Chondrocyte (in vitro differentiated cells): ENCODE measurements at regions not wholly inside any gene's neighbourhood (a gene's known extent, or its start where the extent isn't known, plus 50 kb on each side); places are given as distances from the start of the nearest gene placed in this dataset.

ENCODE experiments used
- DNase-seq: peaks from one replicate; pipeline ENCODE4 v3.0.0; 2021; ENCODE audit warnings: mixed read lengths, low spot score
- H3K27ac Mint-ChIP-seq: one replicate; pipeline ENCODE4 v1.8.0; 2021; ENCODE audit warnings: mild to moderate bottlenecking, moderate library complexity, mixed read lengths; ENCODE audit not compliant: unreplicated experiment
- H3K27me3 Mint-ChIP-seq: 2 replicates; pipeline ENCODE4 v1.8.0; 2021; ENCODE audit warnings: low read depth, mixed read lengths
- H3K36me3 Mint-ChIP-seq: 2 replicates; pipeline ENCODE4 v1.8.0; 2021; ENCODE audit warnings: low read depth, mixed read lengths
- H3K4me1 Mint-ChIP-seq: 2 replicates; pipeline ENCODE4 v1.8.0; 2021; ENCODE audit warnings: low read depth, mild to moderate bottlenecking, mixed read lengths
- H3K4me3 Mint-ChIP-seq: one replicate; pipeline ENCODE4 v1.8.0; 2021; ENCODE audit warnings: mild to moderate bottlenecking, moderate library complexity, mixed read lengths; ENCODE audit not compliant: unreplicated experiment
- H3K9me3 Mint-ChIP-seq: 2 replicates; pipeline ENCODE4 v1.8.0; 2021; ENCODE audit warnings: low read depth, mixed read lengths
- TF ChIP-seq, protein P1 (sequence below): fragments of 200-600 bp; sonication (generic); IDR thresholded peaks from 2 replicates; pipeline ENCODE4 v1.5.0; 2021; ENCODE audit warnings: antibody characterized with exemption, mild to moderate bottlenecking, moderate library complexity

DNA sequence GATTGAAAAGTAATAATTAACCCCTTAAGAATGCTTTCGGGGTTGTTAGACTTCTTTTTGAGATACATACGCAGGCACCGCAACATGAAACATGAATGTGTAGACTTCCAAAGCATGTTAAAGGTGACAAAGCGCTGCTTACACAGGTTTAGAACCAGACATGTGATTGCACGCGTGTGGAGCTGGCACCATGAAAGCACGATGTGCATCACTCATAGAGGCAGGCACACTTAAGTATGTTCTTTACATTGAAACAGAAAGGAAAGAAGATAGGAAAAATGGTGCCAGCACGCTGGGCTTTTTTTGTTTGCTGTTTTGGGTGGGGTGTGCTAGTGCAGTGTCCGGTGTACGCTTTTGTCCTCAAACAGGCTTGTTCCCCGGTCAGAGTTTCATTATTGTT, 83.6 kb upstream of the PPARA start:
- DNase-seq: no peak
- H3K27me3 Mint-ChIP-seq: peaks cover 3% of the 10 kb centered on the region
- no peak overlapping the region for H3K4me3 Mint-ChIP-seq
- TF ChIP-seq, protein P1, sequence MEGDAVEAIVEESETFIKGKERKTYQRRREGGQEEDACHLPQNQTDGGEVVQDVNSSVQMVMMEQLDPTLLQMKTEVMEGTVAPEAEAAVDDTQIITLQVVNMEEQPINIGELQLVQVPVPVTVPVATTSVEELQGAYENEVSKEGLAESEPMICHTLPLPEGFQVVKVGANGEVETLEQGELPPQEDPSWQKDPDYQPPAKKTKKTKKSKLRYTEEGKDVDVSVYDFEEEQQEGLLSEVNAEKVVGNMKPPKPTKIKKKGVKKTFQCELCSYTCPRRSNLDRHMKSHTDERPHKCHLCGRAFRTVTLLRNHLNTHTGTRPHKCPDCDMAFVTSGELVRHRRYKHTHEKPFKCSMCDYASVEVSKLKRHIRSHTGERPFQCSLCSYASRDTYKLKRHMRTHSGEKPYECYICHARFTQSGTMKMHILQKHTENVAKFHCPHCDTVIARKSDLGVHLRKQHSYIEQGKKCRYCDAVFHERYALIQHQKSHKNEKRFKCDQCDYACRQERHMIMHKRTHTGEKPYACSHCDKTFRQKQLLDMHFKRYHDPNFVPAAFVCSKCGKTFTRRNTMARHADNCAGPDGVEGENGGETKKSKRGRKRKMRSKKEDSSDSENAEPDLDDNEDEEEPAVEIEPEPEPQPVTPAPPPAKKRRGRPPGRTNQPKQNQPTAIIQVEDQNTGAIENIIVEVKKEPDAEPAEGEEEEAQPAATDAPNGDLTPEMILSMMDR: no peak
- no peaks in the 10 kb centered on the region for H3K9me3 Mint-ChIP-seq
- H3K4me1 Mint-ChIP-seq: peaks cover 14% of the 10 kb centered on the region
- no peaks in the 10 kb centered on the region for H3K36me3 Mint-ChIP-seq
- H3K27ac Mint-ChIP-seq: no peak overlapping the region

DNA sequence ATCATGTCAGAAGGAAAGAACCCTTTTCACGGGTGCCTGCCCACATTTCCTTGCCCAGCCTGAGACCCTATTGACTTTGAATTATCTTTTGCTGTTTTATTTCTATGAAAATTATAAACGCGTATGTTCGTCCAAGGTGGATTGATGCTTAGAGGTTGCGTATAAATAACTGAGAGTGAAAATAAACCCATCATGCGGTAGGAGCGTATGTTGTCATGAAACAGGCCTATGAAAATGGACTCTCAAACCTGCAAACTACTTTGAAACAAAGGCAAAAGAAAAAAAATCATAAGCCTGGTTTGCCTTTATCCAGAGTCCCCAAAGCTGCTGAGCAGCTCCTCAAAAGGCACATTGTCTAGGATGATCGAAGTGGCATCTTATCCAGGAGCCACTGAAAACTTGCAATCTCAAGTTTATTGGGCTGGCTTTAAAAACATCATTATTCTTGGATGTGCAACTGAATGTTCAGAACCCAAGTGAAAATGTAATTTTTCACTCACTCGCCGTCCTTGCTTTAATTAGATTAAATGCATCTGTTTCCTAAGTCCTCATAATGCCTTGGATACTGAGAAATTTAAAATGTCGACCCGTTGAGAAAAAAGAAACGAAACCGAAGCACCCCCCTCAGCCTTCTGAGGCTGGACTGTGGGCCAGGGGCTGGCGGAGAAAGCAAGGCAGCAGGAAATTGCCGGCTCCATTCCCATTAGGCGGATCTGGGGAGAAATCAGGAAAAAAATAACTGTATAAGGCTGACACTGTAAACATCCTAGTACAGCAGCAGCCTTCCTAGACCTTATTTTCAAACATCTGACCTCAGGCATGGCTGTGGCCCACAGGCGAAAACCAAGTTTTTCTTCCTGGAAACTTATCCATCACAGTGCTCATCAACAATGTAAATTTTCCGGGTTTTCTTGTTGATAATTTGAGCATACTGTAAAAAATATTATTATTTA, 82.9 kb upstream of the PPARA start:
- H3K4me3 Mint-ChIP-seq: no peak overlapping the region
- H3K27ac Mint-ChIP-seq: no peak overlapping the region
- DNase-seq: no peak
- H3K4me1 Mint-ChIP-seq: peaks cover 14% of the 10 kb centered on the region
- TF ChIP-seq, protein P1: no peak
- no peaks in the 10 kb centered on the region for H3K36me3 Mint-ChIP-seq
- peaks cover 3% of the 10 kb centered on the region for H3K27me3 Mint-ChIP-seq
- H3K9me3 Mint-ChIP-seq: no peaks in the 10 kb centered on the region

DNA sequence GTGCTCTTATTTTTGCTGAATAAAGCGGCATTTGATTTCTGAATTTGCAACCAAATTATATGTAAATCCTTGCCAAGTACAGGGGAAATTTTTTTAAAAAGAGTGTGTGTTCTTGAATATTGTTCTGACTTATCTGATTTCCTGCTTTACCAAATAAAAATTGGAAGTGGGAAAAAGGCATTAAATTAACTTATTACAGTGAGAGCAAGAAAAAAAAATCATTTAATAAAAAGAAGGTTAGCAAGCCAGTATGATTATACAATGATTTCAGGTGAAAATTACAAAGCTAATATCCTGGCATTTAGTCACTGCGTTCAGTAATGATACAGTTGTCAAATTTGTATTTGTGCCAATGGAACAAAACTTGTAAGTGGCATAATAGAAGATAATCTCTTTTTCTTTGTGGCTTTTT, 82.1 kb upstream of the PPARA start:
- H3K27me3 Mint-ChIP-seq: peaks cover 3% of the 10 kb centered on the region
- DNase-seq: no peak
- H3K36me3 Mint-ChIP-seq: peaks cover 4% of the 10 kb centered on the region
- peaks cover 20% of the 10 kb centered on the region for H3K4me1 Mint-ChIP-seq
- no peaks in the 10 kb centered on the region for H3K9me3 Mint-ChIP-seq
- no peak overlapping the region for H3K27ac Mint-ChIP-seq
- TF ChIP-seq, protein P1: no peak
- no peak overlapping the region for H3K4me3 Mint-ChIP-seq

DNA sequence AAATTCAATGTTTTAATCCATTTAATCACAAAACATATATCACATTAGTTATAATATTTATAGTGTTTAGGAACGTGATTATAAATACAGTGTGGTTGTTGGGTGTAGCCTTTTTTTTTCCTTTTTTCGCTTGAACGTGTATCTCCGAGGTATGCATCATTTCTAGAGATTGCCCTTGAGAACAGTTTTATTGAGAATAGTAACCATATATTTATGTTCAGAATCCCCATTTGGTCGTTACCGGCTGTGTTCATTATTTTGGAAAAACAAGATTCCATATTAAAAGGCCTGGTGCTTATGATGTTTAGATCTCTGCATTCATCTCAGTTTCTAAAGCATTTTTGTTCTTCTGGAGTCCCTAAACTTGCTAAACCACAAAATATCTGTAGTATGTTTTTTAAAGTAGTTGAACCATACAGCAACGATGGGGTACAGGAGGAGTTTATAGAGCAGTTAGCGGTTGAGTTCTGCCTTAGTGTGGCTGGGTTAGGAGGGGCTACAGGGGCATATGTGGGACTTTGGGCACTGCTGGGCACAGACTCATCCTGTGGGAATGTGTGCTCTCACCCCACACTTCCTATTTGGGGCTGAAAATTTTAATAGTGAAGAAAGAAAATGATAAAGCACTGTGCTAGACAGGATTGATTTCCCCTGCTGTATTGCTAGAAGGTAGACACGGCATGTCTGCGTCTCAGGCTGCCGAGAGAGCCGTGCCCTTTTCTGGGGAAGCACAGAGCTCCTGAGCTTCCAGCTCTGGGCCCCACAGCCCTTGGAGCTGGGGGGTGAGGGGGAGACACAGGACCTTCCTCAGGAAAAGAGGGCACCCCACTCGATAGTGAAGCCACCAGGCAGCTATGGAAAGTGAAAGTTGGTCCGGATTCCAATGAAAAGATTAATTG, 81.5 kb upstream of the PPARA start:
- H3K4me3 Mint-ChIP-seq: peak overlapping the region; percentile 76
- peaks cover 4% of the 10 kb centered on the region for H3K36me3 Mint-ChIP-seq
- peak; percentile 52 for DNase-seq
- peaks cover 3% of the 10 kb centered on the region for H3K27me3 Mint-ChIP-seq
- TF ChIP-seq, protein P1: no peak
- peaks cover 25% of the 10 kb centered on the region for H3K4me1 Mint-ChIP-seq
- H3K27ac Mint-ChIP-seq: peak overlapping the region; percentile 95
- no peaks in the 10 kb centered on the region for H3K9me3 Mint-ChIP-seq

DNA sequence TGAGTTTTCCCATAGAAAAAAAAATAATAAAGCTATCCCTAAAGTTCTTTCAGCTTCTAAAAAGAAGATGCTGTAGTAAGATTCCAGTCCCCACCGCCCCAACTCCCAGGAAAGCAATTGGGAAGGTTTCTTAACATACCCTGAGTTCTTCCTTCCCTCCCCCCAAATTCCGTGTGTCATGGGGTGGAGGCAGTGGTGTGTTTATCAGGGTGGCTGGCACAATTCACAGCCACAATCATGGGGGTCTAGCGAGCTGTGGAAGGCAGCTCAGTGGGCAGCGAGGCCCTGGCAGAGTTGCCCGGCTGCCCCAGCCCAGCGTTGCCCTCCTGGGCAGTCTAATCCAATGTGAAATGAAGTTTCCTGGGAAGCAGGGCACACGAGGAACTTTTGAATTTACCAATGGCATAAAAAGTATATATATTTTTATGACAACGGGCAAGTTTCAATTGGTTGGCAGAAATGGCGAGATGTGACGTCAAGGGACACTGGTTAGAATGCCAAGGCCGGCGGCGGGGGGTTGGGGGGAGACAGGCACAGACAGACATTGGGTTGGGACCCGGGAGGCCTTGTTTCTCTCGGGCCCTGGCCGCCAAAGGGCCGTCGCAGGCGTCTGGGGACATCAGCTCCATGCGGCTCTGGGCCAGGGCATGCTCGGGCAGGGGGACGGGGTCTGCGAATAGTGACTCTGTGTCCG, 80.7 kb upstream of the PPARA start:
- peak; percentile 53 for DNase-seq

More for the DNA sequence above, 80.7 kb upstream of the PPARA start:
- Mint-ChIP-seq H3K4me3 (peak overlapping the region; percentile 76), H3K27me3 (peaks cover 3% of the 10 kb centered on the region), H3K9me3 (no peaks in the 10 kb centered on the region), H3K36me3 (peaks cover 4% of the 10 kb centered on the region), H3K27ac (peak overlapping the region; percentile 95), H3K4me1 (peaks cover 33% of the 10 kb centered on the region)
- TF ChIP-seq, protein P1: no peak
